ENCODE measurements at regions not wholly inside any gene's neighbourhood (a gene's known extent, or its start where the extent isn't known, plus 50 kb on each side); places are given as distances from the start of the nearest gene placed in this dataset.

DNA sequence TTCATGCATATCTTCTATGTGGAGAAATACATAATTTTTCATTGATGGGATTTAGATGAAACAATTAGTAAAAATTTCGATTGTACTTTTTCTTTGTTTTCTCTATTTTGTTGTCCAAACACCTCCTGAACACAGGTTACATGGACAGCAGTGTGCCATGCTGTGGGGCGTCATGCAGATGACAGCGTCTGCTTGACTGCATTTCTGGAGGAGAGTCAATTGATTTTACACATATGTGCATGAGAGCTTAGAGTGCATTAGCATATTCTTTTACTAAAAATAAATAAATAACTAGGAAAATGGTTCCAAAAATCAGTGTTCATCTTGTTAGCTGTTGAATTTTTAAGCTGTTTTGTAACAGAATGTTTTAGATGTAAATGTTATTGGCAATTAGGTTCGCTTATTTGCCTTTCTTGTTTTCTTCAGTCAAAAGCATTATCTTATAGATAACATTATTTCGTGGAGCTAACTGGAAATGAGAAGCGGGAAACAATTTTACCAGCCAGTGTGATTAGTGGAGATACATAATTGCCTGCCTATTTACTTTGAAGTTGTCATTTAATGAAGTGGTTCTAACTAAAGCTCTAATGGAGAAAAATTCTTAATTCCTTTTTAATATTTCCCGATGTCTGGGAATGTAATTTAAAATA is 82.7 kb upstream of the VGLL3 start:
- TF ChIP-seq CTCF (IDR thresholded peaks at IDR 0.05): no peak

DNA sequence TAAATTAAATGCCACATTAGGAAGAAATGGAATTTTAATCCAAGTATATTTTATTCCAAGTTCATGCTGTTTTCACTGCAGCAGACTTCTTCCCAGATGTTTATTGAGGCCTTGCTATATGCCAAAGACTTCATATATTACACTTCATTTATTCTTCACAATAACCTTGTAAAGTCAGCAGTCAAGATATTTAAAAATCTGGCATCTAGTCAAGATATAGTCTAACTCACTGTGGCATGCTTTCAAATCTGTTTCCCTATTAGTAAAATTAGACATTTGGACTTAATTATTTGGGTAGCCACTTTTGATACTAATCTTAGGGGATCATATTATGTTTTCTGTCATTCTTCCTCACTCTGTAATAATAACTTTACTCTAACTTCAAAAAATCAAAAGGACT is 81.5 kb upstream of the VGLL3 start:
- Histone ChIP-seq H3K27me3 (no peaks in the 10 kb centered on the region), H3K9ac (ENCODE audit: low read depth in 2 of 2, low read length in 2 of 2) (no peak overlapping the region), H3K36me3 (no peaks in the 10 kb centered on the region), H3K9me3 (no peaks in the 10 kb centered on the region), H3K4me3 (no peak overlapping the region), H3K4me1 (no peaks in the 10 kb centered on the region), H3K27ac (no peak overlapping the region)
- TF ChIP-seq CTCF (IDR thresholded peaks at IDR 0.05): no peak
- intact Hi-C loops (cut with DNase I): no loop called here
- DNase-seq: no peak

More for the DNA sequence above, 82.7 kb upstream of the VGLL3 start:
- Histone ChIP-seq H3K36me3 (no peaks in the 10 kb centered on the region), H3K27ac (no peak overlapping the region), H3K9me3 (no peaks in the 10 kb centered on the region), H3K4me1 (no peaks in the 10 kb centered on the region), H3K4me3 (no peak overlapping the region), H3K27me3 (no peaks in the 10 kb centered on the region), H3K9ac (ENCODE audit: low read depth in 2 of 2, low read length in 2 of 2) (no peak overlapping the region)
- no peak for DNase-seq
- intact Hi-C loops (cut with DNase I): no loop called here

GRCh38 chr3:87069971-87070370 is 79.0 kb upstream of the VGLL3 start:
- no peaks in the 10 kb centered on the region for H3K36me3 ChIP-seq
- no peak for TF ChIP-seq CTCF (IDR thresholded peaks at IDR 0.05)
- intact Hi-C loops (cut with DNase I): no loop called here
- no peak overlapping the region for H3K27ac ChIP-seq
- no peaks in the 10 kb centered on the region for H3K27me3 ChIP-seq
- no peak overlapping the region for H3K9ac ChIP-seq (ENCODE audit: low read depth in 2 of 2, low read length in 2 of 2)
- no peak overlapping the region for H3K4me3 ChIP-seq
- DNase-seq: no peak
- no peaks in the 10 kb centered on the region for H3K4me1 ChIP-seq
- H3K9me3 ChIP-seq: no peaks in the 10 kb centered on the region

DNA sequence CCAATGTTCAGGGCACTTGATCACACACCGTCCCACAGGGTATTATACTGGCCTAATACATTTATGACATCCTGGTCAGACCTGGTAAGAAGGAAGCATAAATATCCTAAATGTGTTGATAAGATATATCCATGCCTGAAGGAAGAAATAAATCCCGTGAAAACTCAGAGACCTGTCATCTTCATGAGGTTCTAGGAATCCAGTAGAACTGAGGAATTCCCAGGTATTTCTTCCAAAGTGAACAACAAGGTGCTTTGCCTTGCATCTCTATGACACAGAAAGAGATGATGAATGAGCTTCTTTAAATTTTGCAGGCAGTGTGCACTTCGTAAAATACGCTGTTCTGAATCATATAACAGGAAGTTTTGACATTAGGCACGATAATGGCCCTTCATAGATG is 78.1 kb upstream of the VGLL3 start:
- Histone ChIP-seq H3K27me3 (no peaks in the 10 kb centered on the region), H3K27ac (no peak overlapping the region), H3K4me3 (no peak overlapping the region), H3K4me1 (no peaks in the 10 kb centered on the region), H3K36me3 (no peaks in the 10 kb centered on the region), H3K9ac (ENCODE audit: low read depth in 2 of 2, low read length in 2 of 2) (no peak overlapping the region), H3K9me3 (no peaks in the 10 kb centered on the region)
- intact Hi-C loops (cut with DNase I): no loop called here
- TF ChIP-seq CTCF (IDR thresholded peaks at IDR 0.05): no peak
- no peak for DNase-seq

- Histone ChIP-seq H3K4me1 (no peaks in the 10 kb centered on the region), H3K4me3 (no peak overlapping the region), H3K27me3 (no peaks in the 10 kb centered on the region), H3K27ac (no peak overlapping the region), H3K9me3 (no peaks in the 10 kb centered on the region), H3K9ac (ENCODE audit: low read depth in 2 of 2, low read length in 2 of 2) (no peak overlapping the region), H3K36me3 (no peaks in the 10 kb centered on the region)
- intact Hi-C loops (cut with DNase I): no loop called here
- TF ChIP-seq CTCF (IDR thresholded peaks at IDR 0.05): no peak
- no peak for DNase-seq
Observed at GRCh38 chr3:87062685-87063084, 71.7 kb upstream of the VGLL3 start.

Data from colonic mucosa (tissue), 4 donors.